Progenitor cell of endocrine pancreas (in vitro differentiated cells): ENCODE measurements at regions not wholly inside any gene's neighbourhood (a gene's known extent, or its start where the extent isn't known, plus 50 kb on each side); places are given as distances from the start of the nearest gene placed in this dataset.
"Not testable (repeated sequence)": the region's sequence is repeated elsewhere in the genome, so short reads cannot be mapped to it uniquely, and the experiment has no call there.

Experiments
- DNase-seq: peaks from one replicate; pipeline ENCODE4 v3.0.0; 2021; ENCODE audit warnings: low spot score; ENCODE audit not compliant: unreplicated experiment
- H3K27ac Mint-ChIP-seq: 2 replicates; pipeline ENCODE4 v1.8.0; 2021; ENCODE audit warnings: mild to moderate bottlenecking, moderate library complexity, mixed read lengths
- H3K27me3 Mint-ChIP-seq: 2 replicates; pipeline ENCODE4 v1.8.0; 2021; ENCODE audit warnings: mixed read lengths
- H3K36me3 Mint-ChIP-seq: 2 replicates; pipeline ENCODE4 v1.8.0; 2022; ENCODE audit warnings: mixed read lengths; ENCODE audit not compliant: insufficient read depth
- H3K4me1 Mint-ChIP-seq: 2 replicates; pipeline ENCODE4 v1.8.0; 2021; ENCODE audit warnings: low read depth, mixed read lengths
- H3K4me3 Mint-ChIP-seq: 2 replicates; pipeline ENCODE4 v1.8.0; 2021; ENCODE audit warnings: low read depth, mild to moderate bottlenecking, moderate library complexity, mixed read lengths
- H3K9me3 Mint-ChIP-seq: 2 replicates; pipeline ENCODE4 v1.8.0; 2021; ENCODE audit warnings: low read depth, mixed read lengths
- CTCF ChIP-seq: fragments of 200-600 bp; sonication (generic); IDR thresholded peaks from one replicate; pipeline ENCODE4 v1.5.0; 2021; ENCODE audit warnings: antibody characterized with exemption, mild to moderate bottlenecking; ENCODE audit not compliant: unreplicated experiment

- no peak overlapping the region for H3K4me3 Mint-ChIP-seq
- no peak for TF ChIP-seq CTCF
- no peaks in the 10 kb centered on the region for H3K4me1 Mint-ChIP-seq
- H3K9me3 Mint-ChIP-seq, result no peaks in the 10 kb centered on the region
- no peak overlapping the region for H3K27ac Mint-ChIP-seq
- no peaks in the 10 kb centered on the region for H3K27me3 Mint-ChIP-seq
- DNase-seq, result no peak
- no peaks in the 10 kb centered on the region for H3K36me3 Mint-ChIP-seq
Observed at GRCh38 chr6:85049282-85049681, 284.9 kb upstream of the TBX18 start.

GRCh38 chr6:85047818-85048217, 283.4 kb upstream of the TBX18 start:
- no peaks in the 10 kb centered on the region for H3K27me3 Mint-ChIP-seq
- H3K27ac Mint-ChIP-seq, result no peak overlapping the region
- H3K36me3 Mint-ChIP-seq, result no peaks in the 10 kb centered on the region
- H3K4me1 Mint-ChIP-seq, result no peaks in the 10 kb centered on the region
- H3K4me3 Mint-ChIP-seq, result no peak overlapping the region
- H3K9me3 Mint-ChIP-seq, result no peaks in the 10 kb centered on the region
- TF ChIP-seq CTCF, result no peak
- no peak for DNase-seq

- H3K27ac Mint-ChIP-seq, H3K36me3 Mint-ChIP-seq, H3K4me3 Mint-ChIP-seq, H3K27me3 Mint-ChIP-seq, H3K4me1 Mint-ChIP-seq, DNase-seq, H3K9me3 Mint-ChIP-seq: not testable (repeated sequence)
Observed at GRCh38 chr6:85045767-85046166, 281.4 kb upstream of the TBX18 start.

- Mint-ChIP-seq H3K4me1 (no peaks in the 10 kb centered on the region), H3K9me3 (no peaks in the 10 kb centered on the region), H3K27ac (no peak overlapping the region), H3K36me3 (no peaks in the 10 kb centered on the region), H3K4me3 (no peak overlapping the region), H3K27me3 (no peaks in the 10 kb centered on the region)
- no peak for DNase-seq
- TF ChIP-seq CTCF, result no peak
Observed at GRCh38 chr6:85044361-85044760, 280.0 kb upstream of the TBX18 start.

- no peaks in the 10 kb centered on the region for H3K9me3 Mint-ChIP-seq
- H3K36me3 Mint-ChIP-seq, result no peaks in the 10 kb centered on the region
- no peak overlapping the region for H3K27ac Mint-ChIP-seq
- no peak overlapping the region for H3K4me3 Mint-ChIP-seq
- H3K27me3 Mint-ChIP-seq, result no peaks in the 10 kb centered on the region
- TF ChIP-seq CTCF, result no peak
- DNase-seq, result no peak
- peaks cover 2% of the 10 kb centered on the region for H3K4me1 Mint-ChIP-seq
Observed at GRCh38 chr6:85041376-85041775, 277.0 kb upstream of the TBX18 start.

- peaks cover 3% of the 10 kb centered on the region for H3K36me3 Mint-ChIP-seq
- H3K4me1 Mint-ChIP-seq, result peaks cover 2% of the 10 kb centered on the region
- DNase-seq, result no peak
- TF ChIP-seq CTCF, result no peak
- no peak overlapping the region for H3K4me3 Mint-ChIP-seq
- no peak overlapping the region for H3K27ac Mint-ChIP-seq
- no peaks in the 10 kb centered on the region for H3K27me3 Mint-ChIP-seq
- H3K9me3 Mint-ChIP-seq, result peaks cover 15% of the 10 kb centered on the region
Observed at GRCh38 chr6:85037221-85037620, 272.8 kb upstream of the TBX18 start.
